Breast epithelium (tissue), 4 donors: ENCODE measurements at regions not wholly inside any gene's neighbourhood (a gene's known extent, or its start where the extent isn't known, plus 50 kb on each side); places are given as distances from the start of the nearest gene placed in this dataset.

Experiments used
- DNase-seq, 2 donors: peaks; one replicate each; pipeline ENCODE4 v3.0.0-alpha.2; 2019; ENCODE audit warnings: low spot score in 2 of 2
- H3K27ac ChIP-seq, 2 donors: fragments of 200-600 bp; sonication (generic) in 1 of 2; one replicate each; pipeline ENCODE4 v1.5.1; 2016 to 2019; ENCODE audit warnings: mild to moderate bottlenecking in 1 of 2
- H3K27me3 ChIP-seq, 2 donors: fragments of 200-600 bp; sonication (generic) in 1 of 2; one replicate each; pipeline versions ENCODE4 v1.5.1 to v1.6.0; 2017 to 2019; ENCODE audit warnings: control low read depth in 1 of 2, mild to moderate bottlenecking in 1 of 2
- H3K36me3 ChIP-seq: fragments of 200-600 bp; one replicate; pipeline ENCODE4 v1.5.1; 2019
- H3K4me1 ChIP-seq, 2 donors: fragments of 200-600 bp; sonication (generic); one replicate each; pipeline ENCODE4 v1.5.1; 2016 to 2019; ENCODE audit warnings: control low read depth in 1 of 2
- H3K4me3 ChIP-seq, 3 donors: fragments of 200-600 bp; sonication (generic); 1 replicate in 2 of 3; 2 replicates in 1 of 3; pipeline ENCODE4 v1.5.1; 2016 to 2019; ENCODE audit warnings: mild to moderate bottlenecking in 3 of 3, moderate library complexity in 2 of 3
- H3K9me3 ChIP-seq, 2 donors: fragments of 200-600 bp; sonication (generic) in 1 of 2; one replicate each; pipeline ENCODE4 v1.5.1; 2016 to 2019; ENCODE audit warnings: control low read depth in 1 of 2
- CTCF ChIP-seq, 3 donors: fragments of 450-650 bp; IDR thresholded peaks; one replicate each; pipeline ENCODE4 v1.5.1; 2016 to 2017; ENCODE audit warnings: antibody characterized with exemption in 3 of 3, mild to moderate bottlenecking in 3 of 3, moderate library complexity in 3 of 3
- POLR2A ChIP-seq: fragments of 450-650 bp; IDR thresholded peaks from one replicate; pipeline ENCODE4 v1.6.1; 2016; ENCODE audit warnings: antibody characterized with exemption, mild to moderate bottlenecking, moderate library complexity
- POLR2AphosphoS5 ChIP-seq, 3 donors: sonication (generic); formaldehyde crosslinking; IDR thresholded peaks; one replicate each; pipeline ENCODE4 v1.6.1; 2017; ENCODE audit warnings: antibody characterized with exemption in 3 of 3
- intact Hi-C: fragments of 100-400 bp; cut with DNase I; formaldehyde crosslinking; loops from one replicate; pipeline ENCODE4 v1.15.1; 2023; ENCODE audit warnings: low total_unique reads

GRCh38 chr12:67586951-67587350 is 61.6 kb upstream of the DYRK2 start:
- Histone ChIP-seq H3K27ac (no peak overlapping the region), H3K4me3 (no peak overlapping the region), H3K9me3 (no peaks in the 10 kb centered on the region), H3K27me3 (no peaks in the 10 kb centered on the region), H3K36me3 (no peaks in the 10 kb centered on the region), H3K4me1 (no peaks in the 10 kb centered on the region)
- no peak for DNase-seq
- TF ChIP-seq POLR2A (no peak), POLR2AphosphoS5 (IDR thresholded peaks at IDR 0.05) (no peak), CTCF (IDR thresholded peaks at IDR 0.05) (no peak)
- intact Hi-C loops = no loop called here

- Histone ChIP-seq H3K4me1 (no peaks in the 10 kb centered on the region), H3K27me3 (no peaks in the 10 kb centered on the region), H3K27ac (no peak overlapping the region), H3K4me3 (no peak overlapping the region), H3K9me3 (no peaks in the 10 kb centered on the region), H3K36me3 (no peaks in the 10 kb centered on the region)
- no peak for TF ChIP-seq POLR2AphosphoS5 (IDR thresholded peaks at IDR 0.05)
- TF ChIP-seq CTCF (IDR thresholded peaks at IDR 0.05) = no peak
- no peak for TF ChIP-seq POLR2A
- no peak for DNase-seq
- intact Hi-C loops = no loop called here
Observed at GRCh38 chr12:67589078-67589477, 59.5 kb upstream of the DYRK2 start.

- no peak for TF ChIP-seq POLR2A
- no peak for TF ChIP-seq POLR2AphosphoS5 (IDR thresholded peaks at IDR 0.05)
- intact Hi-C loops = no loop called here
- DNase-seq = no peak
- no peaks in the 10 kb centered on the region for H3K27me3 ChIP-seq
- no peak overlapping the region for H3K27ac ChIP-seq
- H3K4me1 ChIP-seq = no peaks in the 10 kb centered on the region
- no peaks in the 10 kb centered on the region for H3K9me3 ChIP-seq
- H3K4me3 ChIP-seq = no peak overlapping the region
- H3K36me3 ChIP-seq = no peaks in the 10 kb centered on the region
Observed at GRCh38 chr12:67590149-67590790, 58.3 kb upstream of the DYRK2 start.

- H3K27me3 ChIP-seq = no peaks in the 10 kb centered on the region
- intact Hi-C loops = no loop called here
- peak overlapping the region; percentile 27 to 70 for H3K27ac ChIP-seq
- H3K4me3 ChIP-seq = peak overlapping the region in 1 of 3 donors; percentile 9
- no peaks in the 10 kb centered on the region for H3K4me1 ChIP-seq
- H3K36me3 ChIP-seq = no peaks in the 10 kb centered on the region
- TF ChIP-seq POLR2A = no peak
- TF ChIP-seq CTCF (IDR thresholded peaks at IDR 0.05) = no peak
- no peak for TF ChIP-seq POLR2AphosphoS5 (IDR thresholded peaks at IDR 0.05)
- no peak for DNase-seq
- H3K9me3 ChIP-seq = no peaks in the 10 kb centered on the region
Observed at GRCh38 chr12:67592228-67593011, 56.1 kb upstream of the DYRK2 start.

GRCh38 chr12:67593041-67593440 is 55.5 kb upstream of the DYRK2 start:
- peak; percentile 60 to 89 for DNase-seq
- TF ChIP-seq POLR2AphosphoS5 (IDR thresholded peaks at IDR 0.05) (peak in 2 of 3 donors; percentile 44 to 81), CTCF (IDR thresholded peaks at IDR 0.05) (no peak), POLR2A (no peak)
- Histone ChIP-seq H3K36me3 (no peaks in the 10 kb centered on the region), H3K27ac (peak overlapping the region; percentile 27 to 70), H3K27me3 (no peaks in the 10 kb centered on the region), H3K4me1 (no peaks in the 10 kb centered on the region), H3K4me3 (peak overlapping the region in 1 of 3 donors; percentile 9), H3K9me3 (no peaks in the 10 kb centered on the region)
- intact Hi-C loops = no loop called here
